A673 (cell line): ENCODE measurements at regions not wholly inside any gene's neighbourhood (a gene's known extent, or its start where the extent isn't known, plus 50 kb on each side); places are given as distances from the start of the nearest gene placed in this dataset.

Source experiments
- CTCF ChIP-seq: fragments of 300-800, 200-600 bp; sonication (generic); conservative IDR thresholded peaks from 2 replicates; pipeline ENCODE4 v1.5.1; 2017; ENCODE audit warnings: low read depth, mild to moderate bottlenecking, antibody characterized with exemption, low read length, moderate library complexity, mixed read lengths
- EZH2 ChIP-seq: fragments of 200-600 bp; sonication (generic); IDR thresholded peaks from 2 replicates; pipeline ENCODE4 v1.6.1; 2017; ENCODE audit warnings: borderline replicate concordance, low read depth, mild to moderate bottlenecking, mixed read lengths, antibody characterized with exemption, low read length; ENCODE audit not compliant: poor library complexity, severe bottlenecking

- no peak for TF ChIP-seq EZH2
- TF ChIP-seq CTCF = no peak
Observed at GRCh38 chr12:60211244-60211643, 615.4 kb downstream of the SLC16A7 start.
